GM18909 (cell line): ENCODE measurements at regions not wholly inside any gene's neighbourhood (a gene's known extent, or its start where the extent isn't known, plus 50 kb on each side); places are given as distances from the start of the nearest gene placed in this dataset.

ENCODE experiments used
- ATAC-seq: cut with Tn5 transposase; IDR thresholded peaks from one replicate; pipeline ENCODE4 v1.9.1; 2021; ENCODE audit warnings: mild to moderate bottlenecking; ENCODE audit not compliant: unreplicated experiment, poor library complexity

DNA sequence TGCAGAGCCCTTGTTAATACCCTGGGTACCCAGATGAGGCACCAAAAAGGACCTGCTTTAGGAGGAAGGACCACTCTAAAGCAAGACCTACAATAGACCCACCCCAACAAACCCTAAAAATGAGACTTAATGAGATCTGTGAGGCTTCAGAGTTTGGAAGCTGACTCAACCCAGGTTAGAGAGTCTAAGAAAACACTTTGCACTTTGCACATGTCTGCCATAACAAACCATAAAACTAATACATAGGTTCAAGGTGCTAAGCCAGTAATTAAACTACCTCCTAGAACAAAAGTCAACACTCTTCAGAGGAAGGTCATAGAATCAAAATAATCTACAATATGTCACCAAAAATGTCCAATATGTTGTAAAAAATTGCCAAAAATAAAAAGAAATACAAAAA is 124.7 kb upstream of the C1orf21 start:
- ATAC-seq: no peak

DNA sequence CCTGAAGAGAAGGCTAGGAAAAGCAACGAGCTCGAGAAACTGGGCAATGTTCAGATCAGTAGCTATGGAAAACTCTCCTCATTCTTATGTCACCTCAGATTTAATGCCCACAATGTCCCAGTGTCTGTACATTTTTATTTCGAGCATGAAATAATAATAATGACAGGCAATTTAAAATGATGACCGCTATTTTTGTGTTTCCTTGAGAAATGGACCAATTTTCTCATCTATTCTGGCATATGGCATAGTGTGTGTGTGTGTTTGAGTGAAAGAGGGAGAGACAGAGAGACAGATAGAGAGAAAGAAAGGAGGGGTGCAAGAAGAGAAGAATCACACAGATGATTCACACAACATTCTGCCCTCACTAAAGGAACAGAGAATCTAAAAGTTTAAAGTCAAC is 119.1 kb upstream of the C1orf21 start:
- ATAC-seq: no peak

DNA sequence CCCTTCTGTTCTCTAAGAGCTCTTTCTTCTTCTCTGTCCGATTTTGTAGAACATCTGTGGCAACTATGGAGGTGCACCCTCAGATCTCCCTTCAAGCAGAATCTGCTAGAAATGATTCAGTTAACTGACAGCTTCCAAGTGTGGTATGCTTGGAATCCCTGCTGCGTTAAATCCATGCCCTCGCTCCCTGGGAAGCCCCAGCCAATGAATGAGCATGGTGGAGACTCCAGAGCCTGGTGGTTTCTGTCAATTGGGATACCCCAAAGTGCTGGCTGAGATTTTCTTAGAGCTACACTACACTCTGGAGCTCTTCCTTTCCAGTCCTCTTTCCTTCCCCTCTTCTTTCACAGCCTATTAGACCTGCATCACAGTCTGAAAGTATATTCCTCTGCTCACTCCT is 116.3 kb upstream of the C1orf21 start:
- ATAC-seq: no peak

DNA sequence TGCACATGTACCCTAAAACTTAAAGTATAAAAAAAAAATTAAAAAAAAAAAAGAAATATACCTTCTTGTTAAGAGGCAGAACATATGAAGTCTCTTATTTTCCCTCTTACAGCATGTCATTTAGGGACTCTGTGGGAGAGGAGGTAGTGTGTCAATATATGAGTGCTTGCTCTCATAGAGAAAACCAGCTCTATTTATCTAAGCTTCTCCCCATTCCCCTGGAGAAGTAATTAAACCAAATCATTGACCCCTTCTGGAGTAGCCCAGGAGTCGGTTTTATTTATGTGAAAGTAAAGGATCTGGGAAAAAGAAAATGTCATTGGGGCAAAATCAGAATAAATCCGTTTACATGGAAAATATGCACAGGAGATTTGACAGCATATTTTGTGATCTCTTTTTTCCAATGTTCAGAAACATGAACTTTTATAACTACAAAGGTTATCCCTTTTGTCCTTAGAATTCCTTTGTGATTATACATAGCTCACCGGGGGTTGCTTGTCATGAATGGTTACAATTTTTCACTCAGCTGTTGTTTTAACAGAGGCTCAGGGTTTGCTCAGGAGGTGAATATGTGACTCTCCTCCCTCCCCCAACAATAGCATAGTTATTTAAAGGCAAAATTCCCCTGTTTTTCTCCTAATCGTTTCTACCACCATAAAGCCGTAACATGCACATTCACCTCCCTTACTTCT is 114.5 kb upstream of the C1orf21 start:
- no peak for ATAC-seq

DNA sequence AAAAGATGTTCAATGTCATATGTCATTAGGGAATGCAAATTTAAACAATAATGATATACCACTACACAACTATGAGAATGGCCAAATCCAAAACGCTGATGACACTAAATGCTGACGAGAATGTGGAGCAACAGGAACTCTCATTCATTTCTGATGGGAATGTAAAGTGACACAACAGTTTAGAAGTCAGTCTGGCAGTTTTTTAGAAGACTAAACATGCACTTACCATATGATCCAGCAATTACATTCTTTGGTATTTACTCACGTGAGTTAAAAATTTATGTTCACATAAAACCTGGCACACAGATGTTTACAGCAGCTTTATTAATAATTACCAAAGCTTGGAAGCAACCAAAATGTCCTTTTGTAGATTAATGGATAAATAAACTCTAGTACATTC is 110.4 kb upstream of the C1orf21 start:
- no peak for ATAC-seq

DNA sequence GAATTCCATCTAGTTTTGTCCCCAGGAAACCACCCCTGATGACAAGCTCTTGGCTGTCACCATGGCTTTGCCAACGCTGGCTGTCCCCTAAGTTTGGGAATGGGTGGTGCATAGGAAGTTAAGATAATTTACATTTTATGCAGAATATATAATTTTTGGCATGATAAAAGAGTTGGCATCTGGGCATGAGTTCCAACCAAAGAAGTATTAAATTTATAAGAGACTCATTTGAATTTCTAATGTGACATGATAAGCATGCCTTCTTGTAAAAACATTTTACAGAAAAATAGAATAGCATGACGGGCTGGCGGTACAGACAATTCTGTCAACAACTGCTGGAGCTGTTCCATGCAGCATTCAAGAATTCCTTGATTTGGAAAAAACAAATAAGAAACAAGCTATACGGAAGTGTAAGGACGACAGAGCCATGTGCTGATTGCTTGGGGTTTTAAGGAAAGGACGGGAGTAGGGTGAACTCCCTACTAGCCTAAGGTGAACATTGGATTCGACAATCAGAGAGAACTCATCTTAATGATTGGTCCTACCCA is 106.8 kb upstream of the C1orf21 start:
- no peak for ATAC-seq

DNA sequence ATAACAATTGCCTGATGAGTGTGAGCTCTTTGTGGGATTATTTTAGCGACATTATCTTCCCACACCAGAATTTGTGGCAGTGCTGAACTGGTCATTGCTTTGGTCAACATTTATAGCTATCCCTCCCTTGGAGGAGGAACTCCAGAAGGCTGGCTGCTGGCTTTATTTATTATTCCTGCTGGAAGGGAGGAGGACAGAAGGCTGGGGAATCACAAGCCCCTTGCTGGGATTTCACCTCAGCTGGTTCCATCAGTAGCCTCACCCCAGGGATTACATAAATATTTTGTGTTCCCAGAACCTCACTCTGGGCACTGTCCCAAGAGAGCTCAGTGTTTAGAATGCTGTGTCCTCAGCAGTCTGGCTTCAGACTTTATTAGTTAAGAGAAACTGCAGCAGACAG is 102.8 kb upstream of the C1orf21 start:
- no peak for ATAC-seq

DNA sequence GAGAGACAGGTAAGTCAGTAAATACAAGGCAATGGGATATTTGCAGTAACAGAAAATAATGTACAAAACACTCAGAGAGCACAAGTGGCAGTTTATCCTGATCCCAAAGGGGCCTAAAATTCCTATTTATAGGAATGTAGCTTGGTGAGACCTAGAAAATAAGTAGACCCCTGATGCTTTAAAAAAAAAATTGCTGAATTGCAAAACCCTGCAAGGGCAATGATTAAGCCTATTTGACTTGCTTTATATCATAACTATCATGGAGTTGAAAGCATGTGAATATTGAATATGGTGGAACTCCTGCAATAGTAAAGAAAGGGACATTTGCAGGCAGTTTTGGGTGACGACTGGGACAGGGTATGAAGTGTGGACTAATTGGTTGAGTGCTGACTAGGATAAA is 101.9 kb upstream of the C1orf21 start:
- no peak for ATAC-seq

DNA sequence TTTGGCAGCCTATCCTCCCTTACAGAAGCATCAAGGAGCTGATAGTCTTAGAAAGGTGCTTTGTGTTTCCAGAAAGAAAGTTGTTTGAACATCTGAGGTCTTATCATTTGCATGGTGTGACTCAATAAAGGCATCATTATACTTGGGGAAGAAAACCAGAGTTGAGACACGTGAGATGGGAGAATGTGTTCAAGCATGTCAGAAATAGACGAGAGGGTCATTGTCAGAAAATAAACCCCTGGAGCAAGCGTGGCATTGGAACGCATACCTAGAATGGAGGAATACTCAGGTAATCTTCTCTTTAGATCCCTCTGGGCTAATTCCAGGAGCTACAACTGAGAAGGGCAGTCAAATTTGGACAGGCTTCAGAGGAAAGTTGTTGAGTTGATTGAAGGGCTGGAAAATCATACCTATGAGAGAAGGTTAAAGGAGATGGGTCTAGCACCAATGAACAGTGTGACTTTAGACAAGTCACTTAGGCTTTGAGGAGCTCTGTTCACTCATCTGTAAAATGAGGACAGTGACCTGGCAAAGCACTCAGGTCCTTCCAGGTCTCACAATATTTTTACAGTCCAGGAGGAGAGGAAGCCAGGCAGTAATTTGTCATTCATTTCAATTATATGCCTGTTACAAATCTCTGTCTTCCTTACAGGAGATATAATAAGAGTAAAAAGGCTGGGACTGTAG is 101.3 kb upstream of the C1orf21 start:
- ATAC-seq: no peak

DNA sequence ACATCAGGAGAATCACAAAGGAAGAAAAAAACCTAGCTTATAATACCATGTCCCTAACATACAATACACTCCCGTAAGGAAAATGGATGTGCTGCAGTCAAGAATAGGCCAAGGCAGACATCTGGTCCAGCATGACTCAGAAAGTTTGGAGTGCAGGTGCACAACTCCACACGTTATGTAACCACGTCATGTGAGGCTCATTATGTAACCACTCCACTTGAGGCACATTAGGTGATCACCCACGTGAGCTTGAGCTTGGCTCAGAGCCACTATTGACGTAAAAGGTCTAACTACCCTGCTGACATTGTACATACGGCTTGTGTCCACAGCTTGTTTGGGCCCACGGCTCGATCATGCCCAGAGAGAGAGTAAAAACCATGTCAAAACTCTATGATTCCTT is 99.8 kb upstream of the C1orf21 start:
- no peak for ATAC-seq

DNA sequence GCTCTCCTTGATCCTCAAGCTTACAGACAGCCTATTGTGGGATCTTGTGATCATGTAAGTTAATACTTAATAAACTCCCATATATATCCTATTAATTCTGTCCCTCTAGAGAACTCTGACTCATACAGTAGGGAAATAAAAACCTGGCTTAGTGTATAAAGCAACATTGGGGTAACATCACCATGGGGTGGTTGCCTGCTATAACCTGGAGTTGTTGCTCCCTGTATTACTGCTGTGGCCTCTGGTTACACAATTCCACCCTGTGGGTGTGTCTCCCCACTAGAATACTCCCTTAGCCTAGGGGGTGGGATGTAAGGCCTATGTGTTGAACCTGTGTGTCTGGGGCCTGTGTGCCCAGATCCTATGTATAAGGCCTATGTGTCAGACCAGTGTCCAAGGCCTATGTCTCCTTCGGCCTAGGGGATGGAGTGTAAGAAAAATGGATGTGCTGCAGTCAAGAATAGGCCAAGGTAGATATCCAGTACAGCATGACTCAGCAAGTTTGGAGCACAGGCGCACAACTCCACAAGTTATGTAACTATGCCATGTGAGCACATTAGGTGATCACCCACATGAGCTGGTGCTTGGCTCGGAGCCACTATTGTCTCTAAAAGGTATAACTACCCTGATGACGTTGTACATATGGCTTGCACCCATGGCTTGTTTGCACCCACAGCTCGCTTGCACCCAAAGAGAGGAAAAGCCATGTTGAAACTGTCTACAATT is 96.8 kb upstream of the C1orf21 start:
- ATAC-seq: no peak

DNA sequence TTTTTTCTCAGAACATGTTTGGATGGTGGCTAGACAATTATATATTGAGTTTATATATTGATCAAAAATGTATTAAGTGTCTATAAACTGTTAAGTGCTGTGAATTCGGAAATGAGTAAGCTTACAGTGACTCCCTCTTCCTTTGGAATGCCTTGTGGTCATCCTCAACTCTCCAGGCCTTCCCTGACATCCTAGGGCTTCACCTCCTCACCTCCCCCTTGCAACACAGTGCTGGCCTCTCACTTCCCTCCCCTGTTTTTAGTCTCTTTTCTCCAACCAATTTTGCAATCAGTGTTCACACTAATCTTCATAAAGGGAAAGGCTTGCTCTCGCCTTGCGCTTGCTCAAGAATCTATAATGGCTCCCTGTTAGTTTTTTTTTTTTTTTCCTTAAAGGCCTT is 95.1 kb upstream of the C1orf21 start:
- no peak for ATAC-seq

DNA sequence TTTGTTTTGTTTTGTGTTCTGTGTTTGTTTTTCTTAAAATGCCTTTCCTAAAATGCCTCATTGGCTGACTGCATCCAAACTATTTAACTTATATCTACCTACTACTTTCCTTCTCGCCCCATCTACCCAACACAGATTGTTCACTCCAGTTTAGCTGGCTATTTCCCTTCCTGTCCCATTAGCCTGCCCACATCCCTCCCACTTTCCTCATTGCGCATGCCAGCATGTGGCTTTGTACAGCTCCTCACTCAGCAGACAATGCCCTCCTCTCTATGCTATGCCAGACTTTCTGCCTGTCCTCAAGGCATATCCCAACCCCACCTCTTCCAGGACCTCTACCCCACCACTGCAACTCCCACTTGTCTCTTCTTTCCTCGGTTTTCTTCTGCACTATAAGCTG is 94.7 kb upstream of the C1orf21 start:
- ATAC-seq: no peak

DNA sequence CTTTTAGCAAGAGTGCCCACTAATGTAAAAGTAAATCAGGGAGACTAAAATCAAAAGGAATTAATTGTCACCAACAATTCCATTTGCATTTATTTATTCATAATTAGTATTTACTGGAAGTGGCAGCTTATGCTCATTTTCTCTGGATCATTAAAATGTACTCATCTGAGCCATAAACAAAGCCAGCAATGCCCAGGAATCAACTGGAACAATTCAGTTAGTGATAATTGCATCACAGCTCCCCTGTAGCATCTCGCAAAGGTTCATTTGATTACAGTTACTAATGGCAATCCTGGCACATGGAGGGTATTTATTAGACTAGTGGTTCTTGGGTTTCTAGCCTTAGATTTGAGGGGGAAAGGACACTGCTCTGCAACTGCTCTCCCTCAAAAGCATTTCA is 92.7 kb upstream of the C1orf21 start:
- no peak for ATAC-seq

DNA sequence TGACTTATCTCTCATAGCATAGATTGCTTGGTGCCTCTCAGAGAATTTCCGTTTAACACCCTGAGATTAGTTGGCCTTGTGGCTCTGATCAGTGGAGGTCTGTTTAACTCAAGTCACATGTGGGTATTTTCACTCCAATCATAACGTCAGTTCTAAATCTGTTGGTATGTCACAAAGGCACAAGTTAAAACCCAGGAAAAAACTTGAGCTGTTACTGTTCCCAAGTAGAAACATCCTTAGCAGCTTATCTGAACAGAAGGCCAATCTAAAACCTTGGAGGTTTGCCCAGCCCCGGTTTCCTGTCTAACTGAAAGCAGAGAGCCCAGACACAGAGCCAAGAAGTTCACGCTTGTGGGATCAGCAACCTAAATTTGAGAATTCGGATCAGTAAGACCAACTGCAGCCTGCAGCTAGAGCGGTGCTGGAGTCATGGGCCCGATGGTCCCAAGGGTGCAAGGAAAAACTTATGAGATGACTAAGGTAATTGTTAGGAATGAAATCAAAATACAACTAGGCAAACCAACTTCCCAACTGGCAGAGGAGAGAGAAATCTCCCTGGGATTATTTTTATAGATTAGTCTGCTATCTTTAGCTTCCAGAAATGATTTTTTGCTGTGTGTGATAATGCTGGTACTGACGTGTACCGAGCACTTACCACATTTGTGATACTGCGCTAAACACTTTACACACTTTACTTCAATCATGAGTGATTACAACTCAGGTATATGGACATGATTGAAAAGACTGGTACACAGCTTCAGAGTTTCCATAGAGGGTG is 90.2 kb upstream of the C1orf21 start:
- no peak for ATAC-seq

DNA sequence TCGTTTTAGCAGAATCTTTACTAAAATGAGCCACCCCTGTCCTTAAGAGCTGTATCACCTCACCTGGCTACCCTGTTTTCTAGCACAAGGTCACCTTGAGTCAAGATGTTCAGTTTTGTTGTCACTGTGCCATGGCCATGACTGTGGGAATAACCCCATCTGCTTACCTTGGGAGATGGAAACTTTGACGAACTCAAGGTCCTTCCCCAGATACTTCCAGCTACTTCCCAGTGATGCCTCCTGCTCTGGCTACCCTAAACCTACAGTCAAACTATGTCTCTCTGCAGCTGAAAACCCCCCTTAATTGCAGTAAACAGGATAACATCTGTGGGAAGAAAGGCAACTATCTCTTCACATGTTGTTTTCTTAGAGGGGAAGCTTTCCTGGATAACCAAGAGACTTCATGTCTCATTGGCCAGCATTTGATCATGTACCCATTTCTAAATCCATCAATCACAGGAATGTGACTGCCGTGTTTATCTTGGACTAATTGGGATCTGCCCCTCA is 89.5 kb upstream of the C1orf21 start:
- no peak for ATAC-seq

DNA sequence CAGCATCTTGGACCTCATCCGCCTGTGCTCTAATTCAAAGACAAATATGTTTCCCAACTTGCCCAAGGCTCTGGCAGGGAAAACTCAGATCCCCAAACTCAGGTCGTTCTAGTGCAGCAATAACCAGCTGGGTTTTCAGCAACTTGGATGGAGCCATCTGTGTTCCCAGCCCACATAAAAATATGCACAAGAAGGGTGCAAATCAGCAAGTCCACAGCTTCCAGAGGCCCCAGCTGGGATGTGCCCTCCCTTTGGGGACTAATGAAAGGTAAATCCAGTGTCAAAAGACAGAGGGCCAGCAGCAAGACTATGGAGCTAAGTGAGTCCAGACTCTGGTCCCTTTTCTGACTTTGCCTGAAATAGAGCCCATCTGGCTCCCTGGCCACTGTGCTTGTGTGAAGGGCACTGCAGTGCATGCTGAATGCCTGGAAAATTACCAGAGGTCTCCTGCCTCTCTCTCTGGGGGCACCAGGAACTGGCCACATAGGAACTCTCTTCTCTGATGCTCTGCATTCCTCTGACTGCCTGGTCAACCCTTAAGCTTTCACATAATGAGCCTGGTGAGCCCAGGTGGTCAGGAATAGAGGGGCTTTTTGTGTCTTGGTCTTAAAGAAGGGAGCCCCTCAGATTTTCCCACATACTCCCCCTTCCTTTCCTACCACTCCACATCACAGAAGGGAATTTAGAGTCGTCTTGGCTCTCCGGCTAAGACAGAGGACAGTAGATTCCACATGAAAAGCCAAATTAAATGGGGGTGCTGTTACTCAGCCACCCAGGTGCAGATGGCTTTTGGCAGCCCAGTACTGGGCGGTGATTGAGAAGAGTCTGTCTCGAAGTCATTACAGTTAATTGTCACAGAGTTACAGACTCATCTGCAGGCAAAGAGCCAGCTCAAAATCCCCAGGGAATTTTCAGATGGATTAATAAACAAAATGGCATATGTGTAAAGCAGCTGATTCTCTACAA is 88.1 kb upstream of the C1orf21 start:
- ATAC-seq: no peak

DNA sequence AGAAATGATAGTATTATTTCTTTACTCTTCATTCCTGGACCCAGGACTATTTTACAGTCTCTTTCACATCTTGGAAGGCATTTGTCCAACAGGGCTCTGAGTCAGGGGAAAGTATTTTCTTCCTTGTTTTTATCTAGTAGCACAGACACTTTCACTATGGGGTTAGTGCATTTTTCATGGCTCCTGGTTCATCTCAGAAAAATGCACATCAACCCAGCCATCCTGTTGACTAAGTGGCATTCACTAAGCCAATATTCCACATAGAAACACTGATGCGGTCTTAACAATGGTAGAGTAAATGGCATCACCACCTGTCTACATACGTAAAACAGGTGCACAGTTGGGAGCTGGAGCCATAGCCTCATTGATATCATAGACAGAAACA is 87.4 kb upstream of the C1orf21 start:
- ATAC-seq: no peak

DNA sequence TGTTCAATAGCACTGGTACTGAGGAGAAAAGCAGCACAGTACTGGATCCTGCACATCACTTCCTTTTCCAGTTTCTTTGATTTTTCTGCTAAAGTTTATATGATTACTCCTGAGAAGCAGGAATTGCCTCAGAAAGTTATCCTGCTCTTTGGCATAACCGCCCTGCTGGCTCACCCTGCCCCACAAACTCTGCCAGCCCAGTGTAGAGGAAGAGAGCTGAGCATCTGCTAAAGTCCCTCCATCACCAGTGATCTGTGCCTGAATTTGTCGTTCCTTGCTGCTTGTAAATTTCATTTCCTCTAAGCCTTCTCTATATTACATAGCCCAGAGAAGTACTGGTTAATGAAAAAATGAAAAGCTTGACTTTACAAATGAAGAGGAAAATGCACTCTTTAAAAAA is 87.0 kb upstream of the C1orf21 start:
- no peak for ATAC-seq
